ENCODE measurements at regions not wholly inside any gene's neighbourhood (a gene's known extent, or its start where the extent isn't known, plus 50 kb on each side); places are given as distances from the start of the nearest gene placed in this dataset.
"Not testable (repeated sequence)": the region's sequence is repeated elsewhere in the genome, so short reads cannot be mapped to it uniquely, and the experiment has no call there.

DNA sequence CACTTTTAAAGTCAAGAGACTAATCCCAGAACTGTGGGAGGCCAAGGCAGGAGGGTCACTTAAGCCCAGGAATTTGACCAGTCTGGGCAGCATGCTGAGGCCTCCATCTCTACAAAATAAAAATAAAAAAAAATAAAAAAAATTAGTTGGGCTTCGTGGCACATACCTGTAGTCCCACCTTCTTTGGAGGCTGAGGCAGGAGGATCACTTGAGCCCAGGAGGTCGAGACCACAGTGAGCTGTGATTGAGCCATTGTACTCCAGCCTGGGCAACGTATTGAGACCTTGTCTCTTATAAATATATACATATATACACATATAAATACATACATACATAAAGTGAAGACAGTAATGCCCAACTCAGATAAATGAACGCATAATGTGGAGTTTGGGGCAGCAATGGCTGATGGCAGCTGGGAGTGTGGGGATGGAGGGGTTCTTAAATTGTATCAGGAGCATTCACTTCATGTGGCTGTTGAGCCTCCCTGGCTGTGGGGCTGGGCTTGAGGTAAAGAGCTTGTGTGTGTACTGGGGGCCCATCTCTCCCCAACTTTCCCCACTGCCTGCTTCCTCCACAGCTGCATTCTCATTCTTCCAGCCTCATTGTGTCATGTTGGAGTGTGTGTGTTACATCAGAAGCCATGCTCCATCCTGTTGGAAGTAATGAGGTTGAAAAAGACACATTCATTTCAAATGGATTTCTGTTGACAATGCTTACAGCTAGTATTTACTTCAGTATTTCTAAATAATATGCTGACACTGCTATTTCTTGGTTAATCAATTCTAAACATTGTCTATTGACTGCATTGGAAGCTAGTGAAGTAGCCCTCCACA is 96.5 kb upstream of the HS6ST1 start:
- no peak for DNase-seq (ENCODE audit: low read depth)

DNA sequence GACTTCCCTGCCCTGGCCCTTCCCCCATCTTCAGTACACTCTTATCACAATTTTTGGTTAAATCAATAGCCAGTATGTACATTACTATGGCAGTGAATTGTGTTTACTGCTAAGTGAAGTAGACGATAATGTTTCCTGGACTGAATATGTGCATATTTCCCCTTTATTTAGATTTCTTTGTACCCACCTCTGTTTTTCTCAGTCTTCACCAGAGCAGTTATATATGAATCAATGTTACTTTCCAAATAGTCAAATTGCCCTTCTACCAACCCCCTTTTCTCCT is 97.1 kb upstream of the HS6ST1 start:
- no peak for DNase-seq (ENCODE audit: low read depth)

DNA sequence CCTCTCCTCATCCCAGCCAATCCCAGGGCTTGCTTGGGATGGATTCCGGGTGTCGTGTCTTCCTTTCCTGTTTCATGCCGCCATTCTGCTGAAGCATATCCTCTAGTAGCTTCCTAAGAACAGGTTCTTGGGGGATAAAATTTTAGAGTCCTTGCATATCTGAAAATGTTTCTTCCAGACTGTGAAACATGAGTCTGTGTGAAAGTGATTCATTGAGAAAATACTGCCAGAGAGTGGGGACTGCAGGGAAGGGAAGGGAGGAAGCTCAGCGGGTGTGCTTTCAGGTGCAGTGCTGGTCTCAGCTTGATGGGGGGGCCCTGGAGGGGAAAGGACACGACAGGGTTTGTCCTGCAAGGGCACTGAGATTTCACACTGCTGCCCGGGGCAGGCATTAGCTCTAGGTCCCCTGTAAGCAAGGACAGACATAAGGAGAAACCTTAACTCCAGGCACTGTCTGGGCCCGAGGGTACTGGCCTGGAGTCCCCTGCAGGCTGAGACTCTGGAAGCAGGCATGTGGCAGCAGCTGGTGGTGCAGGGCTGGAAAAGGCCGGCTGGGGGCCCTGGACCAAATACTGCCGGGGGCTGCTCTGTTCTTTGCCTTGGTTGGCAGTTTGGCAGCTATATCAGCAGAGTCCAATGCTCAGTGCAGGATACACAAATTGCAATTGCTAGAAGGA is 97.6 kb upstream of the HS6ST1 start:
- no peak for DNase-seq (ENCODE audit: low read depth)

DNA sequence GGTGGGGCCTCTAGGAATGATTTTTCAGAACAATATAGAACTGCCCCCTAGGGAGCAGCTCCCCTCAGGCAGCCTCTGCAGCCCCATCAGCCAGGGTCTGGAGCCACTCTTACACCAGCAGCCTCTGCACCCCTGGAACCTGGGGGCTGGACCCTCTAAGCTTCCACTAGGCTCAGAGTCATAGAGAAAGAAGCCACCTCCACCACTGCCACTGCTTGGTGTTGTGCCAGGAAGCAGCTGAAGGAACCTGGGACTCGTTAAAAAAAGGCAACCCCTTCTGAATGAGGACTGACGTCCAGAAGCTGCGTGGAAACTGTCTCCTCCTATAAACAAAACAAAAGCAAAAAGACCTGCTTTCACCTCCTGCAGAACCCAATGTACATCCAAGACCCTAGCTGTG is 98.1 kb upstream of the HS6ST1 start:
- DNase-seq (ENCODE audit: low read depth), result no peak

DNA sequence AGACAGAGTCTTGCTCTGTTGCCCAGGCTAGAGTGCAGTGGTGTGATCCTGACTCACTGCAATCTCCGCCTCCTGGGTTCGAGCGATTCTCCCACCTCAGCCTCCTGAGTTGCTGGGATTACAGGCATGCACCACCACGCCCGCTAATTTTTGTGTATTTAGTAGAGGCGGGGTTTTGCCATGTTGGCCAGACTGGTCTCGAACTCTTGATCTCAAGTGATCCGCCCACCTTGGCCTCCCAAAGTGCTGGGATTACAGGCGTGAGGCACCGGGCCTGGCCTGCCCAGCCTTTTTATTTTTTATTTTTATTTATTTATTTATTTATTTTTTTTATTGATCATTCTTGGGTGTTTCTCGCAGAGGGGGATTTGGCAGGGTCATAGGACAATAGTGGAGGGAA is 98.6 kb upstream of the HS6ST1 start:
- DNase-seq (ENCODE audit: low read depth), result not testable (repeated sequence)

DNA sequence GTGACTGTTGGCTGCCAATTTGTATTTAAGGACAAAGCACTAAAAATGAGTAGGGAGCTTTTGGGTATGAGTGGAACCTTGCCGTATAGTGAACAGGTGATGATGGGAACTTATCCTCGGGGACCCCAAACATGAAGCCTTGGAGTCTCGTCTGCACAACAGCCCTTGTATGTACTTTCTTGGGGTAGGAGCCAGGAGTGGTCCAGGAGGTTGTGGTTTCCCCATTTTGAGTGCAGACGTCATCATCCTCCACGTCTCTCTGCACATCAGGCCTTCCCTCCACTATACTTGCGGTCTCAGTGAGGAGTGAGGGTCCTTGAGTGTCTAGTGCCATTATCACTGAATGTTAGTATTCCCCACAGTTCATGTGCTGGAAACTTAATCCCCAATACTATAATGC is 101.5 kb upstream of the HS6ST1 start:
- no peak for DNase-seq (ENCODE audit: low read depth)

DNA sequence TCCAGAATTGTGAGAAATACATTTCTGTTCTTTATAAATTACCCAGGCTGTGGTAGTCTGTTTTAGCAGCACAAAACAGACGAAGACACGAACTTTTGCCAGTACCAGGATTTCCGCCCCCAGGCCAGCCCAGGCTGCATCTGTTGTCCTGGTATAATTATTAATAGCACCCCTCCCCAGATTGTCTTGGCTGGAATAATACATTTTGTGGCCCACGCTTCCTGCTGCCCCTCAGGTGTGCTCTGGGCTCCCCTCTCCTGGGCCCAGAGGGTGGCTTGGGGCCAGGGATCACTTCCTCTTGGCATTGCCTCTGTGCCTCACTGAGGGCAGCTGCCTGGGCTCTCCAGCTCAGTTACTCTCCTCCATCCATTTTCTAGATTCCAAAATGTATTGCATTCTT is 102.1 kb upstream of the HS6ST1 start:
- no peak for DNase-seq (ENCODE audit: low read depth)

DNA sequence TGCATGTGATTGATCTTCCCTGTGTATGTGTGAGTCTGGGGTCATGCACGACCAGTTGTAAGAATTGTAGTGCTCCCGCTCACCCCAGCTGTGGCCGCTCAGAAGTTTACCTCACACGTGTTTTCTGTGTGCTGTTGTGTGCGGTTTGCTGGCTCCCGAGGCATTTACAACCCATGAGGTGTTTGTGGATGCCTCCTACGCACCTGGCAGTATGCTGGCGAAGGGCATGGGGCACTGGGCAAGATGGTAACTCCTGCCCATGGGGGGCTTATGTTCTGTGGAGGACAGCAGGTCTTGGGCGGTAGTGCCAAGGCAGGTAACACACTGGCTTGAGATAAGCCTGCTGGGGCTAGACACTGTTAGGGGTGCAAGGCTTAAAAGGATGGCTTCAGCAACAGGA is 102.6 kb upstream of the HS6ST1 start:
- DNase-seq (ENCODE audit: low read depth), result no peak

DNA sequence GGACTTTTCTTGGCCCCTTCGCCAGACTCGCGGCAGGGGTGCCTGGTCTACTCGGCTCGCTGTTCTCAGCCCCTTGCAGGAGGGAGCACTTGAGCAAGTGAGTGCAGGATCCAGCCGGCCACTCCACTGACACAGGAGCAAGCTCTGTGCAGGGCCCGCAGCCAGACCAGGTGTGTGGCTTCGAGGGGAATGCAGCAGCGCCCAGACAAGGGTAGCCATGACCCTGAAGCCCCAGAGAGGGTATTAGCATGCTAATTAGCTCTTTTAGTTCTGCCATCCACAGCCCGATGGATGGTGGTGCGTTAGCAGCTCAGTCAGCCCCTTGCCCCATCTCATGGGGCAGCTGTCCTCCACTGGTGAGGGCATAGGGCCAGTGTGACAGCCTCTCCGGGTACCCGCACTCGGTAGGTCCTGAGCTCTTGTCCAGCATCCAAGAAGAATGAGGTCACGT is 103.2 kb upstream of the HS6ST1 start:
- no peak for DNase-seq (ENCODE audit: low read depth)

DNA sequence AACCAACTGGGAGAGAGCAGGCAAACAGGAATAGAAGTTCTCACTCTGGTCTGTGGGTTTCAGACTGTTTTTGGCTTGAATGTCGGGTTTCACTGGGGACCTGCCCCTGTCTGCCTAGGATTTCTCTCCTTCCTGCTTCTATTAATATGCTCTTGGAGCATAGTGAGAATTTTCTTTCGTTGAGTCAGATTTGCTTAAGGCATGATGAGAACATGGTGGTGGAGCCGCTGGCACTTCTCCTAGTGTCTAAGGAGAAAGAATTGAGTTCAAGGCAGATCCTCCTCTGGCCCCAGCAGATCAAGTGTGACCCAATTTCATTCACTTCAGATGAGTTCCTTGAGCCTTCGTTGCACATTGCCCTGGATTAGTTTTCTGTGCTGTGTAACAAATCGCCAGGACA is 103.9 kb upstream of the HS6ST1 start:
- no peak for DNase-seq (ENCODE audit: low read depth)

DNA sequence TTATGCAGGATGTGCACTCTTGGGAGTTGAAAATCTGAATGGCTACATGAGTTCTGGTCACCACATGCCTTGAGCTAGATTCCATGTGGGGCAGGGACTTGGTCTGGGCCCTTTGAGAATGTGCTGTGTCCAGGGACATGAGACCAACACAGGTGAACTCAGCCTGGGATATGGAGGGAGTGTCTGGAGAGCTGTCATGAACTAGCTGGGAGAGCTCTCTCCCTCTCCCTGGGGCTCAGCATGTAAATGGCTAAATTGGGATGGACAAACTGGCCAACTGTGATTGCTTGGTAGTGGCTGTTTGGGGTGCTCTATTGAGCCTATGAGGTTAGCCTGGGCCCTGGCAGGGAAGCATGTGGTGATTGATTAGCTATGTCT is 105.1 kb upstream of the HS6ST1 start:
- no peak for DNase-seq (ENCODE audit: low read depth)

DNA sequence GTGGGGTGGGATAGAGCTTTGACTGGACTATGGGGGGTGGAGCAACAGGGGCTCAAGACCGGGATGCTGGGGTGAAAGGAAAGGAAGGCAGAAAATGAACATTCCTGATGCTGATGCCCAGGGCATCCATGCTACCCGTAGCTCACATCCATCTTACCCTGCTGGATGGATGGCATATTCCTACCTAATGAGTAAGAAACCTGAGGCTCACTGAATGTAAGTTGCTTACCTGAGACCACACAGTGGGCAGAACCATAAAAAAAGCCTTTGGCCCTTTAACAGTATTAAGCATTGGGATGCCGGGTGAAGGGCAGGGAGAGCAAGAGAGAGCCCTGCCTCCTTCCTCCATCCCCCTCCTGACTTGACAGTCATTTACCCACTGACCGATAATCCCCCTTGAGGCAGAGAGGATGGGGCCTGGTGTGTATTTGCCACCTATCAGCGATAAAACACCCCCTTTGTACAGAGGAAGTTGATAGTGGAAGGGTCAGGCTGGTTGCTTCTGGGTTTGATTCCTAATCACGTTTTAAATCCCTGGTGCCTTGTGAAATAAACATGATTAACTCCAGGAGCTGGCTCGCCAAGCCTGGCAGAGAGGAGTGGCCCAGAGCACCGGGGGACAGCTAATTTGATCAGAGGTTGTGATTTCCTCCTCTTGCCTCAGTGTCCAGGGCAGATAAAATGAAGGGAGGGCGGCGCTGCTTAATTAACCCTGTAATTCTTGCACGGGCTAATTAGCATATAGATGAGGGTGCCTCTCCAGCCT is 105.9 kb upstream of the HS6ST1 start:
- no peak for DNase-seq (ENCODE audit: low read depth)

DNA sequence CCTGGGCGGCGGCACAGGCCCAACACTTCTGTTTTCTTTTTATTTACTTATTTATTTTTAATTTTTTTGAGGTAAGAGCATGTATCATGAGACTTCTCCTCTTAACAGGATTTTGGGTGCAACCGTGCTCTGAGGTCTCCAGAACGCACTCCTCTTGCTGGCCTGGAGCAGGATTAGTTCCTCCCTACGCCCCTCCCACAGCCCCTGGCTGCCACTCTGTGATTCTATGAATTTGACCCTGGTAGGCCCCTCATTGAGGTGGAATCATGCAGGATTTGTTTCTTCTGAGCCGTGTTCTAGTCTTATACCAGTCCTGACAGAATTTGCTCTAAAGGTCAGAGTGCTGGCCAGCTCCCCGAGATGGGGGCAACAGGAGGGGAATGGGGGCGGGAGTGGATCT is 106.5 kb upstream of the HS6ST1 start:
- no peak for DNase-seq (ENCODE audit: low read depth)

DNA sequence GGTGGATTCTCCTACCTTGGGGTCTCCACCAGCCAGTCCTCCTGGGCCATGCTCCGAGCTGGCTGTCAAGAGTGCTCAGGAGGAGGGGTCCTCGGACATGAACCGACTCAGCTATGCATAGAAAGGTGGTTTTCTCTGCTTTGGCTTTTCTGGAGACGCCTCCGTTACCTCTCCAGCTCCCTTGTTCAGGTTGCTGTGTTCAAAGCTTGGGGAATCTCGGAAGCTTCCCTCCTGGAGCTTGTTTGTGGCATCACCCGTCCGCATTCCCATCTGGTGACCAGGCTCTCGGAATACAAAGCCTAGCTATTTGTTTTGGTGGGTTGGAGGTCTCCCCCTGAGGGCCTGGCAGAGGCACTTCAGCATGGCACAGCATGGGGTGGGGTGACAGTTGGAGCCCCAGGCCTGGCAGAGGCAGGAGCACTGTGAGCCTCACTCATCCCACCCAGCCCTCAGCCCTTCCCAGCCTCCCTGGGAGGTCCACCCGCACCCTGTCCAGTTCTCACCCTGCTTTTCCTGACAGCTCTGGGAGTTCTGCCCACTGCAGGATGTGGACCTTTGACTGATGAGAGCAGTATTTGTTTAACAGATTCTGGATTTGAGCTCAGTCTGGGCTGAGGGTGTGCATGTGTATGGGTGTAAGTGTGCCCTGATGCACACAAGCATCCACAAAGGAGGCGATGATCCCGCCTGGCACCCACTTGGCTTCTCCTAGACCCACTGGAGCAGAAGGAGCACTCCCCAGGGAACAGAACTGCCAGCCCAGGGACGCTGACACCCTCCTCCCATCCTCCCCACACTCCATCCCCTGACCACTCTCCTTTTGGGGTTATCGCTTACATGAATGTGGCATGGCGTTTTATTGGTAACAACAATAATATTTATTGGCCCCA is 107.3 kb upstream of the HS6ST1 start:
- no peak for DNase-seq (ENCODE audit: low read depth)

DNA sequence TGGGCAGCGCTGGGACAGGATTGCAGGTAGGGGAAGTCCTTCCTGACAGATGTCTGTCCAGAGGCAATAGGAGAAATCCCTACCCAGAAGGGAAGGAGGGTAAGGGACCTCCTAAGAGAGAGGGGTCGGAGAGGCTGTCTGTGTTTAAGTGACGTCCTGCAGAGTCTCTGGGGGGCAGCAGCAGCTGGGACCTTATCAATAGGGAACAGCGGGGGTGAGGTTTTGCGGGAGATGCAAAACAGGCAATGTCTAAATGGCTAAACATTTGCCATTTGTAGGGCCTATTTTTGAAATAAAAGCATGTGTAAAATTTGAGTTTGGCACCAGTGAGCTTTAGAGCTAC is 108.7 kb upstream of the HS6ST1 start:
- DNase-seq (ENCODE audit: low read depth), result no peak

DNA sequence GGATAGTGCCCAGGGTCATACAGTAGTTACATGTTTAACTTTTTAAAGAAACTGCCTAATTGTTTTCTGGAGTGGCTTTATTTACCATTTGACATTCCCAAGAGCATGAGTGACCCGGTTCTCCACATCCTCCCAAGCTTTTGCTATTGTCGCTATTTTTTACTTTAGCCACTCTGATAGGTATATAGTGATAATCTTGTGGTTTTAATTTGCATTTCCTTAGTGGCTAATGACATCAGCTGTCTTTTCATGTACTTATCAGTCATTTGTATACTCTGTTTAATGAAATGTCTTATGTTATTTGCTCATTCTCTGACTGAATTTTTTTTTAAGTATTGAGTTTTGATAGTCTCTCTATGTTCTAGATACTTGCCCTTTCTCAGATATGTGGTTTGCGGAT is 109.7 kb upstream of the HS6ST1 start:
- no peak for DNase-seq (ENCODE audit: low read depth)

DNA sequence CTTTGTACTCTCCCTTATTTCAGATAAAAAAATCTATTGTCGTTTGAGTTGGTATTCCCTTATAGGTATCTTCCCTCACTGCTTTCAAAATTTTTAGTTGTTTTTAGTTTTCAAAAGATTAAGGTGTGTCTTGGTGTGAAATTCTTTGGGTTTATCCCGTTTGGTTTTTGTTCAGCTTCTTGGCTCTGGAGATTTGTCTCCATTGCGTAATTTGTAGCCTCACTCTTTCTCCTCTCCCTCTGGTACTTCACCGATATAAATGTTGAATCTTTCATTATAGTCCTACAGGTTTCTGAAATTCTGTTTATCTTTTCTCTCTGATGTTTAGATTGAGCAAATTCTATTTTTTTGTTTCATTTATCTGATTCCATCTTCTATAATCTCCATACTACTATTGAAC is 113.8 kb upstream of the HS6ST1 start:
- no peak for DNase-seq (ENCODE audit: low read depth)

DNA sequence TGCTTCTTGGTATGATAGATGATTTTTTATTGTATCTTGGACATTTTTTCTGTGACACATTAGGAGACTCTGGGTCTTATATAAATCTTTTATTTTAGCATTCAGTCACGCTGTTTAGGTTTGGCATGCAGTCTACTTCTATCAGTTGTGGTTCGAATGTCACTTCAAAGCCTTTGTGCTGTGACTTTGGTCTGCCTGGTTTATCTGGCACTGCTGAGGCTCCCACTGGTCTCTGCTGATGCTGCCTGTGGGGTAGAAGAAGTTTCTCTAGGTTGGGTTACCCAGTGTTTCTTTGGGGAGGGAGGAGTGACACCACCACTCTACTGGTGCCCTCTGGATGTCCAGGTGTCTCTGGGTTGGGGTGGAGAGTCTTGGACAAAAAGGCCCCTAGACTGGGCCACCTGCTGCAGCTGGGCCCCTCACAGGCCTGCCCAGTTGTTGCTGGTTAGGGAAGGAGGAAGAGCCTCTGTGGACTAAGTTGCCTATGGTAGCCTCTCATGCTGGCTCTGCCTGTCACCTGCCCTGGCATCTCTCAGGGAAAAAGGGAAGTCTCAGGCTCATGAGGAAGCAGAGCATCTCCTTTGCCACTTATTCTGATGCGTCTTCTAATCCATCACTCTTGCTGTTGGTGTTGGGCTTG is 115.4 kb upstream of the HS6ST1 start:
- no peak for DNase-seq (ENCODE audit: low read depth)

DNA sequence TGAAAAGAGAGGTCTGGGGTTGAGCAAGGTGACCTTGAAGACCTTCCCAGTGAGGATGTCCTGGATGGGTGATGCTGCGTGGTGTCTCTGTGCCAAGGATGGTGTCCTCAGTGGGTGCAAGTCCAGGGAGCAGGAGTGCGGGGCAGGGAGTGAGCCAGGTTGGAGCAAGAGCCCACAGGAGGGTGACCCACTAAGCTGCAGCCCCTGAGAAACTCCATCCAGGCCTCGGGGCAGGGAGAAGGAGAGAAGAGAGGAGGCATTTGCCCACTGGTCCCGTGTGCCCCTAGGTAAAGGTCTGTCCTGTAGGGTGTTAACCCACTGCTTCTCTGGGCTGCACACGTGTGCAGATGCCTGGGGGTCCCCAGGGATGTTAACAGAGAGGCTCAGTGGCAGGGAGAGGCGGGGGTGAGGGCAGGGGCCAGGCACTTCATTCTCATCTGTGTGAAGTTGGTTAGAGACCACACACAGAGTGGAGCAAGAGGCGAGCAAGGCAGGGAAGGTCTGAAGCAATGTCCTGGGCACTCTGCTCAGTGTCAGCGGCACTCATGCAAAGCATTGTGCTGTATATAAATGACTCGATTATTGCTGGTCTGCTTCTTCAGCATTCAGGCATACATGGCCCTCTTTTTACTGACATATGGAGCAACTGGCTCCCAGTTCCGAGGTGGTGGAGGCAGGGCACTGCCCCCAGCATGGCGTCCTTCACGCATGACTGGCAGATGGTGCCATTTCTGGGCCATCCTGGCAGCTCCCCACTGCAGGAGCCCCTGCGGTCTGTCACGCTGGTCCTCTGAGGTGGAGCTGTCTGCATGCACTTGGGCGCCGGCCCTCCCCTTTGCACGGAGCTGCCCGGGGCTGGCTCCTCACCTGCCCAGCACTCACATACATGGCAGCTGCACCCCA is 117.2 kb upstream of the HS6ST1 start:
- no peak for DNase-seq (ENCODE audit: low read depth)

DNA sequence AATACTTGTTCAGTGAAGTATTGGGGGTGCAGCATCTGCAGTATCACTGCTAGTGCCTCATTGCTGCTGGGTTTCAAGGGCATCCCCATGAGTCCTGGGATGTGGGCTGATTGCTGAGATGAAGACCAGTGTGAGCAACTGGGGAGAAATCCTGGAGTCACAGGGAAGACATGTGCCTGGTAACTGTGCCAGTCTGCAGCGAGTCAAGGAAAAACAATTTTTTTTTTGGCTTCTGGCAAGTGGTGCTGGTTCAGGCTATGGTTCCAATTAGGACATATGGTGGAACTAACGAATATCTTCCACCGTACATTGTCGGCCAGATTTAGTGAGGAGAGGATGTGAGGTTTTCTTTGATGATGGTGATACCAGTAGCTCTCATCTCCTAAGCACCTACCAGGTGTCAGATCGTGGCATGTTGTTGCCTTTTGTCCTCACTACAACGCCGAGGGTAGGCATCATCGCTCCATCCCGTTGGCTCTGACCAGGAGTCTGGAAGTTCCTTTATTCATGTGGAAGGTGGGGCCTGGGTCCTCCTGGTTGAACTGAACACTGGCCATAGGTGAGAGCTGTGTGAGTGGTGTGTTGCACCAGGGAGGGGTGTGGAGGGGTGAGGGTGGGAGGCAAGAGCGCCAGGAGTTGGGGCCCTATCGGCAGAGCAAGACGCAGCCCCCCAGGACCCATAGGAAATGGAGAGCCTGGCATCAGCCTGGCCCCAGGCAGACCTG is 118.0 kb upstream of the HS6ST1 start:
- no peak for DNase-seq (ENCODE audit: low read depth)

Measured in forelimb muscle (tissue), 1 donor.